ENCODE measurements at regions not wholly inside any gene's neighbourhood (a gene's known extent, or its start where the extent isn't known, plus 50 kb on each side); places are given as distances from the start of the nearest gene placed in this dataset.

GRCh38 chr7:70952311-70952710 lies 179.6 kb upstream of the GALNT17 start:
- H3K9me3 Mint-ChIP-seq, result peaks cover 19% of the 10 kb centered on the region
- CTCF ChIA-PET, result no interaction called here

GRCh38 chr7:70953331-70953741 lies 178.6 kb upstream of the GALNT17 start:
- H3K27ac Mint-ChIP-seq, result no peak overlapping the region
- H3K4me1 Mint-ChIP-seq (ENCODE audit: low read depth), result no peaks in the 10 kb centered on the region
- peaks cover 16% of the 10 kb centered on the region for H3K9me3 Mint-ChIP-seq
- intact Hi-C loops (cut with micrococcal nuclease), result no loop called here
- CTCF ChIA-PET, result no interaction called here
- H3K27me3 Mint-ChIP-seq (ENCODE audit: low read depth), result no peaks in the 10 kb centered on the region
- no peaks in the 10 kb centered on the region for H3K36me3 Mint-ChIP-seq (ENCODE audit: low read depth)
- DNase-seq, result no peak
- H3K4me3 Mint-ChIP-seq, result no peak overlapping the region

More at GRCh38 chr7:70952311-70952710, 179.6 kb upstream of the GALNT17 start:
- intact Hi-C loops (cut with micrococcal nuclease), result no loop called here
- Mint-ChIP-seq H3K4me3 (no peak overlapping the region), H3K36me3 (ENCODE audit: low read depth) (no peaks in the 10 kb centered on the region), H3K27me3 (ENCODE audit: low read depth) (no peaks in the 10 kb centered on the region), H3K4me1 (ENCODE audit: low read depth) (no peaks in the 10 kb centered on the region), H3K27ac (no peak overlapping the region)
- DNase-seq, result no peak

- Mint-ChIP-seq H3K27ac (no peak overlapping the region), H3K36me3 (ENCODE audit: low read depth) (no peaks in the 10 kb centered on the region), H3K9me3 (peaks cover 11% of the 10 kb centered on the region), H3K27me3 (ENCODE audit: low read depth) (no peaks in the 10 kb centered on the region), H3K4me1 (ENCODE audit: low read depth) (no peaks in the 10 kb centered on the region), H3K4me3 (no peak overlapping the region)
- intact Hi-C loops (cut with micrococcal nuclease), result no loop called here
- DNase-seq, result no peak
- CTCF ChIA-PET, result no interaction called here
Observed at GRCh38 chr7:70953796-70954195, 178.1 kb upstream of the GALNT17 start.

- CTCF ChIA-PET, result no interaction called here
- Mint-ChIP-seq H3K27me3 (ENCODE audit: low read depth) (no peaks in the 10 kb centered on the region), H3K36me3 (ENCODE audit: low read depth) (no peaks in the 10 kb centered on the region), H3K27ac (no peak overlapping the region), H3K4me1 (ENCODE audit: low read depth) (no peaks in the 10 kb centered on the region), H3K4me3 (no peak overlapping the region), H3K9me3 (peaks cover 13% of the 10 kb centered on the region)
- no peak for DNase-seq
- intact Hi-C loops (cut with micrococcal nuclease), result no loop called here
Observed at GRCh38 chr7:70972693-70973092, 159.3 kb upstream of the GALNT17 start.

GRCh38 chr7:70975754-70976153 lies 156.2 kb upstream of the GALNT17 start:
- intact Hi-C loops (cut with micrococcal nuclease), result no loop called here
- DNase-seq, result no peak
- Mint-ChIP-seq H3K4me3 (no peak overlapping the region), H3K36me3 (ENCODE audit: low read depth) (no peaks in the 10 kb centered on the region), H3K4me1 (ENCODE audit: low read depth) (no peaks in the 10 kb centered on the region), H3K9me3 (peaks cover 9% of the 10 kb centered on the region), H3K27ac (no peak overlapping the region), H3K27me3 (ENCODE audit: low read depth) (no peaks in the 10 kb centered on the region)
- CTCF ChIA-PET, result no interaction called here

- CTCF ChIA-PET, result no interaction called here
- no peaks in the 10 kb centered on the region for H3K27me3 Mint-ChIP-seq (ENCODE audit: low read depth)
- intact Hi-C loops (cut with micrococcal nuclease), result no loop called here
- DNase-seq, result no peak
- H3K4me3 Mint-ChIP-seq, result no peak overlapping the region
- peaks cover 15% of the 10 kb centered on the region for H3K9me3 Mint-ChIP-seq
- no peaks in the 10 kb centered on the region for H3K36me3 Mint-ChIP-seq (ENCODE audit: low read depth)
- no peak overlapping the region for H3K27ac Mint-ChIP-seq
- no peaks in the 10 kb centered on the region for H3K4me1 Mint-ChIP-seq (ENCODE audit: low read depth)
Observed at GRCh38 chr7:70986297-70986696, 145.6 kb upstream of the GALNT17 start.

GRCh38 chr7:70994176-70994575 lies 137.8 kb upstream of the GALNT17 start:
- Mint-ChIP-seq H3K4me3 (no peak overlapping the region), H3K36me3 (ENCODE audit: low read depth) (no peaks in the 10 kb centered on the region), H3K4me1 (ENCODE audit: low read depth) (no peaks in the 10 kb centered on the region), H3K27ac (no peak overlapping the region), H3K9me3 (peaks cover 4% of the 10 kb centered on the region), H3K27me3 (ENCODE audit: low read depth) (no peaks in the 10 kb centered on the region)
- no peak for DNase-seq
- CTCF ChIA-PET, result no interaction called here
- intact Hi-C loops (cut with micrococcal nuclease), result no loop called here

GRCh38 chr7:70997261-70997660 lies 134.7 kb upstream of the GALNT17 start:
- Mint-ChIP-seq H3K9me3 (peaks cover 7% of the 10 kb centered on the region), H3K27me3 (ENCODE audit: low read depth) (no peaks in the 10 kb centered on the region), H3K4me3 (no peak overlapping the region), H3K27ac (no peak overlapping the region), H3K4me1 (ENCODE audit: low read depth) (no peaks in the 10 kb centered on the region), H3K36me3 (ENCODE audit: low read depth) (no peaks in the 10 kb centered on the region)
- no peak for DNase-seq
- CTCF ChIA-PET, result no interaction called here
- intact Hi-C loops (cut with micrococcal nuclease), result no loop called here

- Mint-ChIP-seq H3K27ac (no peak overlapping the region), H3K4me3 (no peak overlapping the region), H3K27me3 (ENCODE audit: low read depth) (peaks cover 7% of the 10 kb centered on the region), H3K9me3 (peaks cover 13% of the 10 kb centered on the region), H3K36me3 (ENCODE audit: low read depth) (no peaks in the 10 kb centered on the region), H3K4me1 (ENCODE audit: low read depth) (no peaks in the 10 kb centered on the region)
- intact Hi-C loops (cut with micrococcal nuclease), result no loop called here
- DNase-seq, result no peak
- CTCF ChIA-PET, result no interaction called here
Observed at GRCh38 chr7:71005109-71005508, 126.8 kb upstream of the GALNT17 start.

GRCh38 chr7:71009636-71010035 lies 122.3 kb upstream of the GALNT17 start:
- CTCF ChIA-PET, result no interaction called here
- DNase-seq, result no peak
- Mint-ChIP-seq H3K27me3 (ENCODE audit: low read depth) (peaks cover 4% of the 10 kb centered on the region), H3K4me3 (no peak overlapping the region), H3K27ac (no peak overlapping the region), H3K9me3 (peaks cover 12% of the 10 kb centered on the region), H3K36me3 (ENCODE audit: low read depth) (no peaks in the 10 kb centered on the region), H3K4me1 (ENCODE audit: low read depth) (no peaks in the 10 kb centered on the region)
- intact Hi-C loops (cut with micrococcal nuclease), result no loop called here

- H3K4me1 Mint-ChIP-seq (ENCODE audit: low read depth), result no peaks in the 10 kb centered on the region
- H3K9me3 Mint-ChIP-seq, result peaks cover 10% of the 10 kb centered on the region
- H3K27me3 Mint-ChIP-seq (ENCODE audit: low read depth), result no peaks in the 10 kb centered on the region
- H3K27ac Mint-ChIP-seq, result no peak overlapping the region
- CTCF ChIA-PET, result no interaction called here
- no peak for DNase-seq
- intact Hi-C loops (cut with micrococcal nuclease), result no loop called here
- no peaks in the 10 kb centered on the region for H3K36me3 Mint-ChIP-seq (ENCODE audit: low read depth)
- H3K4me3 Mint-ChIP-seq, result no peak overlapping the region
Observed at GRCh38 chr7:71015252-71015900, 116.6 kb upstream of the GALNT17 start.

- no peaks in the 10 kb centered on the region for H3K4me1 Mint-ChIP-seq (ENCODE audit: low read depth)
- no peak overlapping the region for H3K4me3 Mint-ChIP-seq
- intact Hi-C loops (cut with micrococcal nuclease), result no loop called here
- peaks cover 9% of the 10 kb centered on the region for H3K9me3 Mint-ChIP-seq
- DNase-seq, result no peak
- CTCF ChIA-PET, result no interaction called here
- H3K36me3 Mint-ChIP-seq (ENCODE audit: low read depth), result no peaks in the 10 kb centered on the region
- no peak overlapping the region for H3K27ac Mint-ChIP-seq
- no peaks in the 10 kb centered on the region for H3K27me3 Mint-ChIP-seq (ENCODE audit: low read depth)
Observed at GRCh38 chr7:71016401-71016800, 115.5 kb upstream of the GALNT17 start.

- H3K4me1 Mint-ChIP-seq (ENCODE audit: low read depth), result no peaks in the 10 kb centered on the region
- no peak for DNase-seq
- H3K9me3 Mint-ChIP-seq, result peaks cover 9% of the 10 kb centered on the region
- CTCF ChIA-PET, result no interaction called here
- no peaks in the 10 kb centered on the region for H3K27me3 Mint-ChIP-seq (ENCODE audit: low read depth)
- H3K27ac Mint-ChIP-seq, result no peak overlapping the region
- no peaks in the 10 kb centered on the region for H3K36me3 Mint-ChIP-seq (ENCODE audit: low read depth)
- intact Hi-C loops (cut with micrococcal nuclease), result no loop called here
- no peak overlapping the region for H3K4me3 Mint-ChIP-seq
Observed at GRCh38 chr7:71017602-71018001, 114.3 kb upstream of the GALNT17 start.

GRCh38 chr7:71019706-71020105 lies 112.2 kb upstream of the GALNT17 start:
- peaks cover 3% of the 10 kb centered on the region for H3K9me3 Mint-ChIP-seq
- H3K4me3 Mint-ChIP-seq, result no peak overlapping the region
- CTCF ChIA-PET, result no interaction called here
- intact Hi-C loops (cut with micrococcal nuclease), result no loop called here
- no peak for DNase-seq
- H3K4me1 Mint-ChIP-seq (ENCODE audit: low read depth), result no peaks in the 10 kb centered on the region
- no peaks in the 10 kb centered on the region for H3K27me3 Mint-ChIP-seq (ENCODE audit: low read depth)
- no peak overlapping the region for H3K27ac Mint-ChIP-seq
- no peaks in the 10 kb centered on the region for H3K36me3 Mint-ChIP-seq (ENCODE audit: low read depth)
